GM06990 (cell line): ENCODE measurements at regions not wholly inside any gene's neighbourhood (a gene's known extent, or its start where the extent isn't known, plus 50 kb on each side); places are given as distances from the start of the nearest gene placed in this dataset.
A peak's percentile ranks its signal among the peaks of the same experiment; 100 is the strongest.

ENCODE experiments used
- DNase-seq: peaks from one replicate; pipeline ENCODE4 v3.0.0-alpha.2; 2011; ENCODE audit not compliant: insufficient read length; ENCODE audit errors: extremely low read depth
- H3K27me3 ChIP-seq: replicated peaks from 2 replicates; pipeline ENCODE4 v1.6.0; 2011; ENCODE audit warnings: low read length; ENCODE audit not compliant: control insufficient read depth, insufficient read depth
- H3K36me3 ChIP-seq: 2 replicates; pipeline ENCODE4 v1.5.1; 2011; ENCODE audit warnings: low read length; ENCODE audit not compliant: control insufficient read depth, insufficient read depth
- H3K4me3 ChIP-seq: replicated peaks from 2 replicates; pipeline ENCODE4 v1.5.1; 2011; ENCODE audit warnings: low read depth, mild to moderate bottlenecking, control low read depth, low read length
- CTCF ChIP-seq: IDR thresholded peaks from 2 replicates; pipeline ENCODE4 v1.5.1; 2011; ENCODE audit warnings: low read length, control low read depth, mild to moderate bottlenecking, inconsistent platforms; ENCODE audit not compliant: insufficient read depth, poor library complexity, severe bottlenecking

- Histone ChIP-seq H3K36me3 (no peaks in the 10 kb centered on the region), H3K4me3 (peak overlapping the region; percentile 45), H3K27me3 (no peaks in the 10 kb centered on the region)
- peak; percentile 9 for TF ChIP-seq CTCF
- peak; percentile 71 for DNase-seq
These were observed 55.2 kb downstream of the FOS start for GRCh38 chr14:75333606-75334548.

DNA sequence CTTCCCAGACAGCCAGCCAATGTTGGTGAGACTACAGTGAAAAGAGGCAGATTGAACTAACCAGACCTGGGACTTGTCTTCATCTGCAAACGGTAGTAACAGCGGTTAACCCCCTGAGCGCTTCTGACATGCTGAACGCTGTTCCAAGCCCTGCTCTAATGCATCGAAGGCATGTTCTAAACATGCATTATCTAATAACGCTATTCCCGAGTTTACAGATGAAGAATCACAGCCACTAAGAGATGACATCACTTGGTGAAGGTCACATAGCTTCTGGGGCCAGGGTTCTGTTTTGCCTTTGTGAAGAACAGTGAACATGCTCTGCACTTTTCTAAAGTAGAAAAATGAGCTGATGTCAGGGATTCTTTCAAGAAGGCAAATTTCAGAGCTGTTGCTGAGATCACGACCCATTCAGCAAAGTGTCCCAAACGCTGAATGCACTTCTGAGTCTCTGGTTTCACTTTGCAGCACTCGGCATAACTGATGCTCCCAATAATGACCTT is 56.0 kb downstream of the FOS start:
- DNase-seq = peak; percentile 30
- no peaks in the 10 kb centered on the region for H3K36me3 ChIP-seq
- TF ChIP-seq CTCF = no peak
- no peaks in the 10 kb centered on the region for H3K27me3 ChIP-seq
- peak overlapping the region; percentile 45 for H3K4me3 ChIP-seq

- TF ChIP-seq CTCF = no peak
- H3K4me3 ChIP-seq = peak overlapping the region; percentile 57
These were observed 56.9 kb downstream of the FOS start for GRCh38 chr14:75335571-75335970.

GRCh38 chr14:75338398-75338797 is 59.8 kb downstream of the FOS start:
- DNase-seq = no peak
- H3K4me3 ChIP-seq = no peak overlapping the region
- TF ChIP-seq CTCF = no peak
- no peaks in the 10 kb centered on the region for H3K36me3 ChIP-seq
- no peaks in the 10 kb centered on the region for H3K27me3 ChIP-seq

More at GRCh38 chr14:75335571-75335970, 56.9 kb downstream of the FOS start:
- DNase-seq = peak; percentile 47
- Histone ChIP-seq H3K36me3 (no peaks in the 10 kb centered on the region), H3K27me3 (no peaks in the 10 kb centered on the region)

- no peak for TF ChIP-seq CTCF
- Histone ChIP-seq H3K4me3 (no peak overlapping the region), H3K27me3 (no peaks in the 10 kb centered on the region), H3K36me3 (no peaks in the 10 kb centered on the region)
- no peak for DNase-seq
These were observed 60.4 kb downstream of the FOS start for GRCh38 chr14:75339059-75339458.
